Esophagus squamous epithelium (tissue), 4 donors: ENCODE measurements at regions not wholly inside any gene's neighbourhood (a gene's known extent, or its start where the extent isn't known, plus 50 kb on each side); places are given as distances from the start of the nearest gene placed in this dataset.

ENCODE experiments used
- POLR2A ChIP-seq, 4 donors: fragments of 450-650 bp; IDR thresholded peaks; one replicate each; pipeline ENCODE4 v1.6.1; 2017; ENCODE audit warnings: antibody characterized with exemption in 4 of 4, mild to moderate bottlenecking in 4 of 4, moderate library complexity in 3 of 4
- TF ChIP-seq, protein P1 (sequence below), 6 experiments: fragments of 450-650 bp in 4 of 6; fragments of 200-600 bp in 2 of 6; sonication (generic) in 2 of 6; IDR thresholded peaks; one replicate each; pipeline ENCODE4 v1.5.1; 2016 to 2019; ENCODE audit warnings: antibody characterized with exemption in 6 of 6, mild to moderate bottlenecking in 4 of 6, moderate library complexity in 4 of 6

DNA sequence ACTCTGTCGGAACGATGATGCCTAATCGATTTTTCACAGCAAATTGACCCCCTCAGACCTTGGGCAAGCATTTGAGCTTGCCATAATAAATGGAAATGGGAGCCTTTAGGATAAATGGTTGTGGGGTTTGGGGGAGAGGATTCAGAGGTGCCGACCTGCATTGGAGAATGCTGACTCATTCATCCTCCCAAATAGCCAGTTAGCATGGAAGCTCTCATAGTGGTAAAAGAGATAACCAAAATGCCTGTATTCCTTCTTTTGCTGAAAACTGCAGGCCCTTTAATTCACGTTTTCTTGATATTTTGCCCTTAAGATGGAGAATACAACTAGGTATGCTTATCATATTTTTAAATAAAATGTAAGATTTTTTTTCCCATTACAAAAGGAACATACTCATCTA, 392.6 kb upstream of the DEPDC1 start:
- TF ChIP-seq, protein P1, sequence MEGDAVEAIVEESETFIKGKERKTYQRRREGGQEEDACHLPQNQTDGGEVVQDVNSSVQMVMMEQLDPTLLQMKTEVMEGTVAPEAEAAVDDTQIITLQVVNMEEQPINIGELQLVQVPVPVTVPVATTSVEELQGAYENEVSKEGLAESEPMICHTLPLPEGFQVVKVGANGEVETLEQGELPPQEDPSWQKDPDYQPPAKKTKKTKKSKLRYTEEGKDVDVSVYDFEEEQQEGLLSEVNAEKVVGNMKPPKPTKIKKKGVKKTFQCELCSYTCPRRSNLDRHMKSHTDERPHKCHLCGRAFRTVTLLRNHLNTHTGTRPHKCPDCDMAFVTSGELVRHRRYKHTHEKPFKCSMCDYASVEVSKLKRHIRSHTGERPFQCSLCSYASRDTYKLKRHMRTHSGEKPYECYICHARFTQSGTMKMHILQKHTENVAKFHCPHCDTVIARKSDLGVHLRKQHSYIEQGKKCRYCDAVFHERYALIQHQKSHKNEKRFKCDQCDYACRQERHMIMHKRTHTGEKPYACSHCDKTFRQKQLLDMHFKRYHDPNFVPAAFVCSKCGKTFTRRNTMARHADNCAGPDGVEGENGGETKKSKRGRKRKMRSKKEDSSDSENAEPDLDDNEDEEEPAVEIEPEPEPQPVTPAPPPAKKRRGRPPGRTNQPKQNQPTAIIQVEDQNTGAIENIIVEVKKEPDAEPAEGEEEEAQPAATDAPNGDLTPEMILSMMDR (IDR thresholded peaks at IDR 0.05), result no peak
- TF ChIP-seq POLR2A (IDR thresholded peaks at IDR 0.05), result no peak
